SK-N-SH (cell line): ENCODE measurements at regions not wholly inside any gene's neighbourhood (a gene's known extent, or its start where the extent isn't known, plus 50 kb on each side); places are given as distances from the start of the nearest gene placed in this dataset.

Experiments used
- EP300 ChIP-seq, 2 experiments: IDR thresholded peaks; 2 replicates each; pipeline versions ENCODE4 v1.4.0 to v1.6.1; 2012; ENCODE audit warnings: borderline replicate concordance in 1 of 2, low read depth in 1 of 2, low read length in 1 of 2
- FOXM1 ChIP-seq: IDR thresholded peaks from 2 replicates; pipeline ENCODE4 v1.4.0; 2012; ENCODE audit warnings: low read depth, mild to moderate bottlenecking
- JUND ChIP-seq: IDR thresholded peaks from 2 replicates; pipeline ENCODE4 v1.4.0; 2012
- NFIC ChIP-seq: IDR thresholded peaks from 2 replicates; pipeline ENCODE4 v1.4.0; 2012; ENCODE audit warnings: borderline replicate concordance
- POLR2AphosphoS5 ChIP-seq: IDR thresholded peaks from 2 replicates; pipeline ENCODE4 v1.6.1; 2012; ENCODE audit warnings: low read depth, low read length
- TF ChIP-seq, protein P1 (sequence below): IDR thresholded peaks from 2 replicates; pipeline ENCODE4 v1.4.0; 2012; ENCODE audit warnings: low read depth, borderline replicate concordance
- TF ChIP-seq, protein P2 (sequence below): fragments of 200-600 bp; sonication (generic); IDR thresholded peaks from 2 replicates; pipeline ENCODE4 v1.6.1; 2017; ENCODE audit warnings: antibody characterized with exemption, mild to moderate bottlenecking, moderate library complexity
- TF ChIP-seq, protein P3 (sequence below): IDR thresholded peaks from 2 replicates; pipeline ENCODE4 v1.4.0; 2012; ENCODE audit warnings: low read depth

DNA sequence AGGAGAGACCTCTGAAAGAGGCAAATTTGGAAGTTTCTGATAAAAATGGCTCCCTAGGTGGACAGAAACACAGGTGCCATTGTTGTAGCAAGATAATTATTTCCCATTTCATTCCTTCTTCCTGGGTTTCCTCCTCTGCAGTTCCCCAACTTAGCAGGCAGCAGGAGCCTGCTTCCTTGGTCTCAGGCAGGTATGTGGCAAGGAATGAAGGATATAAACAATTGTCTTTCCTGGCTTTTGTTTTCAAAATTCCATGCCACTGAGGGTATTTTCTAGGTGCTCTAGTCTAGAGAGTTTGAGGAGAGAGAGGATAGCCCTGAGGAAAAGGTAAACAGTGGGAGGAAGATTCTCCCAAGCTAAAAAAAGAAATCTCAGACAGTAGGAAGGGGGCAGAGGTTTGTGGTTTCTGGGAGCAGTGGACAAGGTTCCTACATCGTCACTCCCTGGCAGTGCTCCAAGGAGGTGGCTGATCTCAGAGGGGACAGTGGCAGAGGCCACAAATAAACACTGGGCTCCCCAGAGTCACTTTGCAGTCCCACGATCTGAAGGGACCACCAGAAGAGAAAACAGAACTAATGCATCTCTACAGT, 82.6 kb upstream of the IGF1 start:
- TF ChIP-seq NFIC: no peak; the same call in 1 of the 2 replicates
- TF ChIP-seq, protein P1, sequence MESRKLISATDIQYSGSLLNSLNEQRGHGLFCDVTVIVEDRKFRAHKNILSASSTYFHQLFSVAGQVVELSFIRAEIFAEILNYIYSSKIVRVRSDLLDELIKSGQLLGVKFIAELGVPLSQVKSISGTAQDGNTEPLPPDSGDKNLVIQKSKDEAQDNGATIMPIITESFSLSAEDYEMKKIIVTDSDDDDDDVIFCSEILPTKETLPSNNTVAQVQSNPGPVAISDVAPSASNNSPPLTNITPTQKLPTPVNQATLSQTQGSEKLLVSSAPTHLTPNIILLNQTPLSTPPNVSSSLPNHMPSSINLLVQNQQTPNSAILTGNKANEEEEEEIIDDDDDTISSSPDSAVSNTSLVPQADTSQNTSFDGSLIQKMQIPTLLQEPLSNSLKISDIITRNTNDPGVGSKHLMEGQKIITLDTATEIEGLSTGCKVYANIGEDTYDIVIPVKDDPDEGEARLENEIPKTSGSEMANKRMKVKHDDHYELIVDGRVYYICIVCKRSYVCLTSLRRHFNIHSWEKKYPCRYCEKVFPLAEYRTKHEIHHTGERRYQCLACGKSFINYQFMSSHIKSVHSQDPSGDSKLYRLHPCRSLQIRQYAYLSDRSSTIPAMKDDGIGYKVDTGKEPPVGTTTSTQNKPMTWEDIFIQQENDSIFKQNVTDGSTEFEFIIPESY: no peak
- no peak for TF ChIP-seq EP300 (IDR thresholded peaks at IDR 0.05; ENCODE audit: borderline replicate concordance in 1 of 2, low read depth in 1 of 2, low read length in 1 of 2)
- TF ChIP-seq, protein P2, sequence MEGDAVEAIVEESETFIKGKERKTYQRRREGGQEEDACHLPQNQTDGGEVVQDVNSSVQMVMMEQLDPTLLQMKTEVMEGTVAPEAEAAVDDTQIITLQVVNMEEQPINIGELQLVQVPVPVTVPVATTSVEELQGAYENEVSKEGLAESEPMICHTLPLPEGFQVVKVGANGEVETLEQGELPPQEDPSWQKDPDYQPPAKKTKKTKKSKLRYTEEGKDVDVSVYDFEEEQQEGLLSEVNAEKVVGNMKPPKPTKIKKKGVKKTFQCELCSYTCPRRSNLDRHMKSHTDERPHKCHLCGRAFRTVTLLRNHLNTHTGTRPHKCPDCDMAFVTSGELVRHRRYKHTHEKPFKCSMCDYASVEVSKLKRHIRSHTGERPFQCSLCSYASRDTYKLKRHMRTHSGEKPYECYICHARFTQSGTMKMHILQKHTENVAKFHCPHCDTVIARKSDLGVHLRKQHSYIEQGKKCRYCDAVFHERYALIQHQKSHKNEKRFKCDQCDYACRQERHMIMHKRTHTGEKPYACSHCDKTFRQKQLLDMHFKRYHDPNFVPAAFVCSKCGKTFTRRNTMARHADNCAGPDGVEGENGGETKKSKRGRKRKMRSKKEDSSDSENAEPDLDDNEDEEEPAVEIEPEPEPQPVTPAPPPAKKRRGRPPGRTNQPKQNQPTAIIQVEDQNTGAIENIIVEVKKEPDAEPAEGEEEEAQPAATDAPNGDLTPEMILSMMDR: no peak
- TF ChIP-seq FOXM1: no peak
- TF ChIP-seq POLR2AphosphoS5: no peak
- TF ChIP-seq, protein P3, sequence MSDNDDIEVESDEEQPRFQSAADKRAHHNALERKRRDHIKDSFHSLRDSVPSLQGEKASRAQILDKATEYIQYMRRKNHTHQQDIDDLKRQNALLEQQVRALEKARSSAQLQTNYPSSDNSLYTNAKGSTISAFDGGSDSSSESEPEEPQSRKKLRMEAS: no peak
- no peak for TF ChIP-seq JUND
